NCI-H1092 treated with DMSO at 0.1 percent for 48 hours (cell line): ENCODE measurements at regions not wholly inside any gene's neighbourhood (a gene's known extent, or its start where the extent isn't known, plus 50 kb on each side); places are given as distances from the start of the nearest gene placed in this dataset.
"Not testable (repeated sequence)": the region's sequence is repeated elsewhere in the genome, so short reads cannot be mapped to it uniquely, and the experiment has no call there.

Experiments
- DNase-seq: peaks from one replicate; lab custom pipeline; 2025; lab: John Stamatoyannopoulos, UW

DNA sequence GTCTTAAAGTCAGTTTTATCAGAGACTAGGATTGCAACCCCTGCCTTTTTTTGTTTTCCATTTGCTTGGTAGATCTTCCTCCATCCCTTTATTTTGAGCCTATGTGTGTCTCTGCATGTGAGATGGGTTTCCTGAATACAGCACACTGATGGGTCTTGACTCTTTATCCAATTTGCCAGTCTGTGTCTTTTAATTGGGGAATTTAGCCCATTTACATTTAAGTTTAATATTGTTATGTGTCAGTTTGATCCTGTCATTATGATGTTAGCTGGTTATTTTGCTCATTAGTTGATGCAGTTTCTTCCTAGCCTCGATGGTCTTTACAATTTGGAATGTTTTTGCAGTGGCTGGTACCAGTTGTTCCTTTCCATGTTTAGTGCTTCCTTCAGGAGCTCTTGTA, 93.3 kb upstream of the GALNT18 start:
- DNase-seq: not testable (repeated sequence)

GRCh38 chr11:11710556-11710955, 88.8 kb upstream of the GALNT18 start:
- DNase-seq: no peak

- no peak for DNase-seq
Measured at GRCh38 chr11:11709447-11710239, 87.8 kb upstream of the GALNT18 start.

DNA sequence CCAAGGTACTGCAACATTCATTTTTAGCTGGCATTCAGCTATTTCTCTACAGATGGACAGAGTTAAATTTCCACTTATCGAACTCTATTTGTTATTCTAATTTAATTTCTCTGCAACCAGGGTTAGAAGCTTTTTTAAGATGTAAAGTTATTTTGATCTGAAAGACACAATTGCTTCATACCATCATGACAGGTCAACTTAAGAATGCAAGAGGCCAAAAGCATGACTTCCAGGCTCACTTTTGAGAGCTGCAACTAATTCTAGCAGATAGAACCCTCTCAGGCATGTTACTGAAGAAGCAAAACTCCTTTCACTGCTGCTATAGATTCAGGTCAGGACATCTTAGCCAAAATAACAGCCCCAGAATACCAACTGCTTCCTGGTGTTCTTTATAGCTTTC, 86.5 kb upstream of the GALNT18 start:
- DNase-seq: no peak

- DNase-seq: no peak
Measured at GRCh38 chr11:11706028-11706427, 84.2 kb upstream of the GALNT18 start.

DNA sequence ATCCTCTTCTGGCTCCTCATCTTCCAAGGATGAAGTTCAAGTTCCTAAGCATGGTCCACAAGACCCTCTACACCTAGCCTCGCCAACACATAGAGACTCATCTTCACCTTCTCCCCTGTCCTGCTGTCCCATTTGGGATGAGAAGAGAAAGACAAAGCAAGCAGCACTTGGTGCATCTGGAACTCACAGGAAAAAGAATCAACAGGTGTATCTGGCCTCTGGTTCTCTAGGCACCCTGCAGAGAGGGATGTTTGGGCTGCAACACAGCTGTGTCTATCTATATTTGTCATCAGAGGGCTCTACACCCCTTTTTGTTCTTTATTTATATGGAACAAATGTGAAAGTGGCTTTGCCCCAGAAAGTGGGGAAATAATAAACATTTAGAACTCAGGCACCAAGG, 82.1 kb upstream of the GALNT18 start:
- no peak for DNase-seq

DNA sequence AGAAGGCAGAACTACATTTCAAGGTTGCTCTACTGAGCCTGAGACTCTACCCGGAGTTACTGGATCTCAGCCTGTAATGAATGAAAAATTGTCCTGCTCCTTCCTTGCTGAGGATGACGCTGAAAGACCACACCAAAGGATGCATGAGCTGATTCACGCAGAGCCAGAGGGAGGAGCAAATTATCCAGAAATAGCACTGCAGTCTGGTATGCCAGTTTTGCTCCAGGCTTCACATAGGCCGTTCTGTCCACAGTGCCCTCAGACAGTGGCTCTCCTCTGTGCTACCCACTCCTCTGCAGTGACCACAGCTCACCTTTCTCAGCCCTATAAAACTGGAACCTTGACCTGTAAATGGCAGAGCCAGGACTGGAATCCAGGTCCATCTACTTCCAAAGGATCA, 79.3 kb upstream of the GALNT18 start:
- DNase-seq: no peak

DNA sequence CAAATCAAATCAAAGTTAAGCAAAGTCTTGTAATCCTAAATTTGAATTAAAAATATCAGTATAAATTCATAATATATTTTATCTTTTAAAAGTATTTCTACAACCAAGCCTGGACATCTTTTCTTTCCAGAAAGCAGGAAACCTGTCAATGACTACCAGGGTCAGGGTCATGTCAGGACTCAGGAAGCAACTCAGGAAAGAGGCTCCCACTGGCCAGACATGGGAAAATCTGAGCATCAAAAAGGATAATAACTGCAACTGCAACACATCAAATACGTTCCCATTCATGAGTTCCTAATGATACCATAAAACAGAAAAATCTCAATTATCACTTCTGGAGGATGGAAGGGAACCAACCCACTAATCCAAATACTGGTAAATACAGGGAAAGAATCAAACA, 76.0 kb upstream of the GALNT18 start:
- no peak for DNase-seq

GRCh38 chr11:11691296-11692151, 69.7 kb upstream of the GALNT18 start:
- DNase-seq: peak; percentile 18

DNA sequence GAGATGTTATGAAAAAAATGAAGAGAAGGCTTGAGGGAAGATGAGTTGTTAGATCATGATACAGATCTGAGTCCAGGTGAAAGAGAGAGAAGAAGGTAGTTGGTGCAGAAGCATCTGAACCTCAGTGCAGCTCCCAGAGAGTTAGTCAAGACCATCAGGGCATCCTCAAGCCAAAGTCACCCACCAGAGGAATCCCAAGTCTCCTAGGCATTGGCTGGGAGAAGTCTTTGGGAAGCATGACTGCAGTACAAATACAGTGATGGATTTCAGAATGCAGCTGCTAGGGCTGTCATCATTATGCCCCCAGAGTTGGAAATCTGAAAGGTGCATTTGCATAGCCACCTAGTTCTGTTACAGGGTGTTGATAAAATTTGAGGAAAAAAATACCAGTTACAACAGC, 59.7 kb upstream of the GALNT18 start:
- no peak for DNase-seq

- no peak for DNase-seq
Measured at GRCh38 chr11:11677672-11678356, 56.0 kb upstream of the GALNT18 start.

GRCh38 chr11:11675671-11676181, 53.9 kb upstream of the GALNT18 start:
- DNase-seq: no peak

GRCh38 chr11:11672789-11673188, 51.0 kb upstream of the GALNT18 start:
- DNase-seq: no peak

GRCh38 chr11:11672101-11672500, 50.3 kb upstream of the GALNT18 start:
- no peak for DNase-seq
